SH-SY5Y (cell line): ENCODE measurements at regions not wholly inside any gene's neighbourhood (a gene's known extent, or its start where the extent isn't known, plus 50 kb on each side); places are given as distances from the start of the nearest gene placed in this dataset.

ENCODE experiments used
- GATA2 ChIP-seq: IDR thresholded peaks from 2 replicates; pipeline ENCODE4 v1.6.1; 2011; ENCODE audit warnings: mild to moderate bottlenecking, low read depth, low read length
- GATA3 ChIP-seq: IDR thresholded peaks from 2 replicates; pipeline ENCODE4 v1.6.1; 2011; ENCODE audit warnings: low read depth, mild to moderate bottlenecking, low read length, moderate library complexity

- TF ChIP-seq GATA2 (no peak), GATA3 (no peak)
Measured at GRCh38 chr20:40519918-40520317, 169.1 kb downstream of the MAFB start.
